ENCODE measurements at regions not wholly inside any gene's neighbourhood (a gene's known extent, or its start where the extent isn't known, plus 50 kb on each side); places are given as distances from the start of the nearest gene placed in this dataset.

- Histone ChIP-seq H3K9me3 (ENCODE audit: low read depth, low read length) (no peaks in the 10 kb centered on the region), H4K20me1 (ENCODE audit: insufficient read depth, low read length) (peaks cover 9% of the 10 kb centered on the region), H3K79me2 (ENCODE audit: insufficient read depth, low read length) (peaks cover 91% of the 10 kb centered on the region), H3K4me3 (ENCODE audit: insufficient read depth, low read length) (peak overlapping the region; percentile 71), H3K27me3 (ENCODE audit: insufficient read depth, low read length) (no peaks in the 10 kb centered on the region), H3K27ac (ENCODE audit: low read depth, low read length) (peak overlapping the region; percentile 100), H3K4me1 (ENCODE audit: insufficient read depth, low read length) (peaks cover 63% of the 10 kb centered on the region), H3K36me3 (ENCODE audit: insufficient read depth, low read length) (peaks cover 42% of the 10 kb centered on the region), H3K4me2 (ENCODE audit: insufficient read depth, low read length) (peak overlapping the region; percentile 89), H2AFZ (ENCODE audit: low read length) (no peak overlapping the region)
- DNase-seq (ENCODE audit: insufficient read length, low spot score, missing footprints) = peak; percentile 4
- peak; percentile 75 for TF ChIP-seq CTCF (IDR thresholded peaks at IDR 0.05; ENCODE audit: extremely low read depth, low read depth, low read length)
These were observed 225.8 kb upstream of the KLF14 start for GRCh38 chr7:130959743-130960207.

GRCh38 chr7:130960208-130960988 lies 226.4 kb upstream of the KLF14 start:
- Histone ChIP-seq H3K9me3 (ENCODE audit: low read depth, low read length) (no peaks in the 10 kb centered on the region), H3K36me3 (ENCODE audit: insufficient read depth, low read length) (peaks cover 36% of the 10 kb centered on the region), H3K4me2 (ENCODE audit: insufficient read depth, low read length) (peak overlapping the region; percentile 89), H4K20me1 (ENCODE audit: insufficient read depth, low read length) (peaks cover 7% of the 10 kb centered on the region), H2AFZ (ENCODE audit: low read length) (no peak overlapping the region), H3K27ac (ENCODE audit: low read depth, low read length) (peak overlapping the region; percentile 100), H3K79me2 (ENCODE audit: insufficient read depth, low read length) (peaks cover 88% of the 10 kb centered on the region), H3K4me3 (ENCODE audit: insufficient read depth, low read length) (peak overlapping the region; percentile 71), H3K4me1 (ENCODE audit: insufficient read depth, low read length) (peaks cover 61% of the 10 kb centered on the region), H3K27me3 (ENCODE audit: insufficient read depth, low read length) (no peaks in the 10 kb centered on the region)
- DNase-seq (ENCODE audit: insufficient read length, low spot score, missing footprints) = peak; percentile 52
- TF ChIP-seq CTCF (IDR thresholded peaks at IDR 0.05; ENCODE audit: extremely low read depth, low read depth, low read length) = no peak

GRCh38 chr7:130961128-130961601 lies 227.2 kb upstream of the KLF14 start:
- peaks cover 80% of the 10 kb centered on the region for H3K79me2 ChIP-seq (ENCODE audit: insufficient read depth, low read length)
- DNase-seq (ENCODE audit: insufficient read length, low spot score, missing footprints) = peak; percentile 77
- no peak for TF ChIP-seq CTCF (IDR thresholded peaks at IDR 0.05; ENCODE audit: extremely low read depth, low read depth, low read length)

GRCh38 chr7:130962109-130962508 lies 228.1 kb upstream of the KLF14 start:
- Histone ChIP-seq H3K36me3 (ENCODE audit: insufficient read depth, low read length) (peaks cover 20% of the 10 kb centered on the region), H3K27me3 (ENCODE audit: insufficient read depth, low read length) (no peaks in the 10 kb centered on the region), H3K27ac (ENCODE audit: low read depth, low read length) (peak overlapping the region; percentile 100), H4K20me1 (ENCODE audit: insufficient read depth, low read length) (no peaks in the 10 kb centered on the region), H3K9me3 (ENCODE audit: low read depth, low read length) (no peaks in the 10 kb centered on the region), H3K4me3 (ENCODE audit: insufficient read depth, low read length) (peak overlapping the region; percentile 71), H3K4me2 (ENCODE audit: insufficient read depth, low read length) (peak overlapping the region; percentile 89), H3K79me2 (ENCODE audit: insufficient read depth, low read length) (peaks cover 72% of the 10 kb centered on the region), H3K4me1 (ENCODE audit: insufficient read depth, low read length) (peaks cover 56% of the 10 kb centered on the region), H2AFZ (ENCODE audit: low read length) (no peak overlapping the region)
- no peak for TF ChIP-seq CTCF (IDR thresholded peaks at IDR 0.05; ENCODE audit: extremely low read depth, low read depth, low read length)
- no peak for DNase-seq (ENCODE audit: insufficient read length, low spot score, missing footprints)

More at GRCh38 chr7:130961128-130961601, 227.2 kb upstream of the KLF14 start:
- H3K36me3 ChIP-seq (ENCODE audit: insufficient read depth, low read length) = peaks cover 28% of the 10 kb centered on the region
- peak overlapping the region; percentile 89 for H3K4me2 ChIP-seq (ENCODE audit: insufficient read depth, low read length)
- peak overlapping the region; percentile 71 for H3K4me3 ChIP-seq (ENCODE audit: insufficient read depth, low read length)
- H3K4me1 ChIP-seq (ENCODE audit: insufficient read depth, low read length) = peaks cover 56% of the 10 kb centered on the region
- peak overlapping the region; percentile 100 for H3K27ac ChIP-seq (ENCODE audit: low read depth, low read length)
- no peaks in the 10 kb centered on the region for H3K27me3 ChIP-seq (ENCODE audit: insufficient read depth, low read length)
- H2AFZ ChIP-seq (ENCODE audit: low read length) = no peak overlapping the region
- no peaks in the 10 kb centered on the region for H3K9me3 ChIP-seq (ENCODE audit: low read depth, low read length)
- H4K20me1 ChIP-seq (ENCODE audit: insufficient read depth, low read length) = no peaks in the 10 kb centered on the region
